ENCODE measurements at regions not wholly inside any gene's neighbourhood (a gene's known extent, or its start where the extent isn't known, plus 50 kb on each side); places are given as distances from the start of the nearest gene placed in this dataset.
A peak's percentile ranks its signal among the peaks of the same experiment; 100 is the strongest.

GRCh38 chr6:90997076-90997475, 410.2 kb upstream of the MAP3K7 start:
- DNase-seq: no peak

GRCh38 chr6:90993770-90994169, 406.9 kb upstream of the MAP3K7 start:
- no peak for DNase-seq

GRCh38 chr6:90989763-90990162, 402.9 kb upstream of the MAP3K7 start:
- no peak for DNase-seq

GRCh38 chr6:90984066-90984465, 397.2 kb upstream of the MAP3K7 start:
- DNase-seq: no peak

GRCh38 chr6:90983462-90983861, 396.6 kb upstream of the MAP3K7 start:
- DNase-seq: no peak

GRCh38 chr6:90982581-90982980, 395.7 kb upstream of the MAP3K7 start:
- no peak for DNase-seq

- DNase-seq: no peak
These were observed 395.2 kb upstream of the MAP3K7 start for GRCh38 chr6:90982051-90982450.

- no peak for DNase-seq
These were observed 391.2 kb upstream of the MAP3K7 start for GRCh38 chr6:90978046-90978445.

- DNase-seq: no peak
These were observed 390.6 kb upstream of the MAP3K7 start for GRCh38 chr6:90977513-90977912.

GRCh38 chr6:90976341-90976740, 389.5 kb upstream of the MAP3K7 start:
- no peak for DNase-seq

GRCh38 chr6:90975741-90976140, 388.9 kb upstream of the MAP3K7 start:
- no peak for DNase-seq

- no peak for DNase-seq
These were observed 386.3 kb upstream of the MAP3K7 start for GRCh38 chr6:90973188-90973587.

GRCh38 chr6:90970672-90971071, 383.8 kb upstream of the MAP3K7 start:
- no peak for DNase-seq

GRCh38 chr6:90967471-90967870, 380.6 kb upstream of the MAP3K7 start:
- DNase-seq: no peak

GRCh38 chr6:90960324-90960723, 373.5 kb upstream of the MAP3K7 start:
- DNase-seq: no peak

- DNase-seq: no peak
These were observed 368.4 kb upstream of the MAP3K7 start for GRCh38 chr6:90955246-90955645.

GRCh38 chr6:90953405-90954161, 366.7 kb upstream of the MAP3K7 start:
- no peak for DNase-seq

GRCh38 chr6:90952176-90952575, 365.3 kb upstream of the MAP3K7 start:
- DNase-seq: no peak

- peak in 1 of 51 donors; percentile 0 for DNase-seq
These were observed 361.7 kb upstream of the MAP3K7 start for GRCh38 chr6:90948540-90948939.

- DNase-seq: no peak
These were observed 360.6 kb upstream of the MAP3K7 start for GRCh38 chr6:90947184-90948064.

- DNase-seq: no peak
These were observed 355.0 kb upstream of the MAP3K7 start for GRCh38 chr6:90941885-90942284.

GRCh38 chr6:90940812-90941481, 354.1 kb upstream of the MAP3K7 start:
- DNase-seq: peak in 1 of 51 donors; percentile 33
